Retinal pigment epithelial cell (primary cell): ENCODE measurements at regions not wholly inside any gene's neighbourhood (a gene's known extent, or its start where the extent isn't known, plus 50 kb on each side); places are given as distances from the start of the nearest gene placed in this dataset.
"Not testable (repeated sequence)": the region's sequence is repeated elsewhere in the genome, so short reads cannot be mapped to it uniquely, and the experiment has no call there.

Experiments
- DNase-seq: peaks from one replicate; pipeline ENCODE4 v3.0.0-alpha.2; 2010; ENCODE audit warnings: low read depth
- H3K4me3 ChIP-seq: 2 replicates; pipeline ENCODE4 v1.5.1; 2011; ENCODE audit warnings: mild to moderate bottlenecking, low read length, control low read depth, moderate library complexity
- CTCF ChIP-seq: conservative IDR thresholded peaks from 2 replicates; pipeline ENCODE4 v1.5.1; 2011; ENCODE audit warnings: low read depth, low read length, control low read depth, inconsistent platforms

DNA sequence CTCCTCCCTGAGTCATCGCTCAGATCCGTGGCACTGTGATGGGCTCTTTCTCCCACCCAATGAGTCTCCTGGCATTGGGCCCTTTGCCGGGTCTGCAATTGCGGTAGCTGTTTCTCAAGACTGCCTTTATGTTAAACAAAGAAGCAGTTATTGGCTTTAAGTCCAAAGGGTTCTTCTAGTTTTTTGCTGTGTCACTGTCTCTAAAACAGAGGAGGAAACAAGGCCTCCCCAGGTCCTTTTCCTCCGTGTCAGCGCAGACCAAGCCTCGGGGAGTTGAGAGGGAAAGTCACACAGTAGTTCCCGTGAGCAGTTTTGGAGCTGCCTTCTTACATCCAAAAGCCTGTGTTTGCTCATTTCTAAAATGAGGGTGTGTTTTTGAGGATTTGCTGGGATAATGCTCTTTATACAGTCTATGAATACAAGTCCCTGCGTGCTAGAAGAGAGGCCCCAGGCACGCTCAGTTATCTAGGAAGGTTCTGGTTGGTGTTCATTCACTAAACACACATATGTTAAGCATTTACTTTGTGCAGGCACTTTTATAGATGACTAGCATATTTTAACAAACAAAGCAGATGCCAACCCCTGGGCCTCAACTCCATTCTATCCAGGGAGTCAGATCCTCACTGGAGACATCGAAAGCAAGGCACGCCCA lies 126.0 kb upstream of the PZP start:
- no peak for TF ChIP-seq CTCF
- DNase-seq = no peak
- no peak overlapping the region for H3K4me3 ChIP-seq

- no peak for TF ChIP-seq CTCF
- H3K4me3 ChIP-seq = no peak overlapping the region
- no peak for DNase-seq
Observed at GRCh38 chr12:9333161-9333560, 125.0 kb upstream of the PZP start.

GRCh38 chr12:9332564-9332963 lies 124.4 kb upstream of the PZP start:
- TF ChIP-seq CTCF = no peak
- no peak for DNase-seq
- no peak overlapping the region for H3K4me3 ChIP-seq

DNA sequence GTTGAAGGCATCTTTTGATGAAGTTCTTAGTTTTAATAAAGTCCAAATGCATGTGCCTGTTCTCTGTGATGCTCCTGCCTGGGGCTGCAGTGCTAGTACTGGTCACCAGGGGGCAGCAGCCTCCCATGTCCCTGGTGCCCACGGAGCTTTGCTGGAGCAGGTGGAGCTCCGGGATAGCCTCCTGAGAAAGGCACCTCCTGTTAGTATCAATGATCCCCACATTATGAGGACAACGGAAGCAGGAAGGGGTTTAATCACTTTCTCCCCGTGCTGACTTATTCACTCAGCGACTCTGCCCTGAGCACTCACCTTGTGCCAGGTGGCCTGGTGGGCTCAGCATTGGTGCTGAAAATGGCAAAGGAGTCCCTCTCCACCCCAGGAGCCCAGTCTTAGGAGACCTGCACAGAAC lies 123.0 kb upstream of the PZP start:
- DNase-seq = no peak
- TF ChIP-seq CTCF = peak; percentile 100
- H3K4me3 ChIP-seq = no peak overlapping the region

GRCh38 chr12:9329019-9329418 lies 120.8 kb upstream of the PZP start:
- TF ChIP-seq CTCF = no peak
- DNase-seq = no peak
- H3K4me3 ChIP-seq = no peak overlapping the region

GRCh38 chr12:9328065-9328464 lies 119.9 kb upstream of the PZP start:
- DNase-seq = no peak
- TF ChIP-seq CTCF = no peak
- H3K4me3 ChIP-seq = no peak overlapping the region

GRCh38 chr12:9327320-9327719 lies 119.1 kb upstream of the PZP start:
- no peak overlapping the region for H3K4me3 ChIP-seq
- TF ChIP-seq CTCF = no peak
- DNase-seq = no peak

GRCh38 chr12:9326849-9327248 lies 118.7 kb upstream of the PZP start:
- not testable (repeated sequence) for DNase-seq, H3K4me3 ChIP-seq
